Esophagus muscularis mucosa (tissue), 4 donors: ENCODE measurements at regions not wholly inside any gene's neighbourhood (a gene's known extent, or its start where the extent isn't known, plus 50 kb on each side); places are given as distances from the start of the nearest gene placed in this dataset.
A peak's percentile ranks its signal among the peaks of the same experiment; 100 is the strongest.

Source experiments
- DNase-seq: peaks from one replicate; pipeline ENCODE4 v3.0.0-alpha.2; 2017; ENCODE audit errors: extremely low spot score
- H3K27ac ChIP-seq, 4 donors: fragments of 200-600 bp; sonication (generic); replicated peaks in 1 of 4; 1 replicate in 3 of 4; 2 replicates in 1 of 4; pipeline ENCODE4 v1.5.1; 2016 to 2019; ENCODE audit warnings: mild to moderate bottlenecking in 1 of 4
- H3K27me3 ChIP-seq, 4 donors: fragments of 200-600 bp; sonication (generic); one replicate each; pipeline versions ENCODE4 v1.5.1 to v1.6.0; 2016 to 2019
- H3K36me3 ChIP-seq, 4 donors: fragments of 200-600 bp; sonication (generic); one replicate each; pipeline ENCODE4 v1.5.1; 2016 to 2019
- H3K4me1 ChIP-seq, 4 donors: fragments of 200-600 bp; sonication (generic); one replicate each; pipeline ENCODE4 v1.5.1; 2016 to 2019
- H3K4me3 ChIP-seq, 4 donors: fragments of 200-600 bp; sonication (generic); 1 replicate in 2 of 4; 2 replicates in 2 of 4; pipeline ENCODE4 v1.5.1; 2016 to 2019; ENCODE audit warnings: mild to moderate bottlenecking in 4 of 4, moderate library complexity in 1 of 4
- H3K9me3 ChIP-seq, 4 donors: fragments of 200-600 bp; sonication (generic); 1 replicate in 3 of 4; 2 replicates in 1 of 4; pipeline ENCODE4 v1.5.1; 2016 to 2019
- EP300 ChIP-seq: sonication (generic); formaldehyde crosslinking; IDR thresholded peaks from one replicate; pipeline ENCODE4 v1.6.1; 2017; ENCODE audit warnings: antibody characterized with exemption
- POLR2A ChIP-seq: fragments of 450-650 bp; IDR thresholded peaks from one replicate; pipeline ENCODE4 v1.6.1; 2017; ENCODE audit warnings: antibody characterized with exemption, moderate library complexity, mild to moderate bottlenecking, low read depth
- POLR2AphosphoS5 ChIP-seq, 2 donors: sonication (generic); formaldehyde crosslinking; IDR thresholded peaks; one replicate each; pipeline ENCODE4 v1.6.1; 2017; ENCODE audit warnings: antibody characterized with exemption in 2 of 2
- WGBS: methylation state at CpG from one replicate; pipeline ENCODE4 v1.1.5; 2018; 5-methylcytosine and 5-hydroxymethylcytosine counted together
- intact Hi-C: fragments of 100-400 bp; cut with DNase I; formaldehyde crosslinking; loops from one replicate; pipeline ENCODE4 v1.15.1; 2023
- TF ChIP-seq, protein P1 (sequence below), 3 experiments: fragments of 200-600 bp in 2 of 3; fragments of 450-650 bp in 1 of 3; sonication (generic) in 2 of 3; IDR thresholded peaks; one replicate each; pipeline ENCODE4 v1.5.1; 2017 to 2019; ENCODE audit warnings: antibody characterized with exemption in 3 of 3, mild to moderate bottlenecking in 2 of 3, moderate library complexity in 1 of 3

- Histone ChIP-seq H3K4me3 (no peak overlapping the region), H3K27ac (no peak overlapping the region), H3K36me3 (no peaks in the 10 kb centered on the region), H3K27me3 (no peaks in the 10 kb centered on the region), H3K9me3 (no peaks in the 10 kb centered on the region), H3K4me1 (peaks cover 0 to 8% (median 0%) of the 10 kb centered on the region in 4 donors)
- DNase-seq = no peak
- TF ChIP-seq EP300 (no peak), POLR2AphosphoS5 (IDR thresholded peaks at IDR 0.05) (no peak), POLR2A (no peak)
- TF ChIP-seq, protein P1, sequence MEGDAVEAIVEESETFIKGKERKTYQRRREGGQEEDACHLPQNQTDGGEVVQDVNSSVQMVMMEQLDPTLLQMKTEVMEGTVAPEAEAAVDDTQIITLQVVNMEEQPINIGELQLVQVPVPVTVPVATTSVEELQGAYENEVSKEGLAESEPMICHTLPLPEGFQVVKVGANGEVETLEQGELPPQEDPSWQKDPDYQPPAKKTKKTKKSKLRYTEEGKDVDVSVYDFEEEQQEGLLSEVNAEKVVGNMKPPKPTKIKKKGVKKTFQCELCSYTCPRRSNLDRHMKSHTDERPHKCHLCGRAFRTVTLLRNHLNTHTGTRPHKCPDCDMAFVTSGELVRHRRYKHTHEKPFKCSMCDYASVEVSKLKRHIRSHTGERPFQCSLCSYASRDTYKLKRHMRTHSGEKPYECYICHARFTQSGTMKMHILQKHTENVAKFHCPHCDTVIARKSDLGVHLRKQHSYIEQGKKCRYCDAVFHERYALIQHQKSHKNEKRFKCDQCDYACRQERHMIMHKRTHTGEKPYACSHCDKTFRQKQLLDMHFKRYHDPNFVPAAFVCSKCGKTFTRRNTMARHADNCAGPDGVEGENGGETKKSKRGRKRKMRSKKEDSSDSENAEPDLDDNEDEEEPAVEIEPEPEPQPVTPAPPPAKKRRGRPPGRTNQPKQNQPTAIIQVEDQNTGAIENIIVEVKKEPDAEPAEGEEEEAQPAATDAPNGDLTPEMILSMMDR (IDR thresholded peaks at IDR 0.05) = no peak
- intact Hi-C loops = no loop called here
- WGBS = 58% methylated on average over 3 of the region's 3 CpGs
These were observed 128.6 kb downstream of the RGPD3 start for GRCh38 chr2:106339609-106340008.

- DNase-seq = peak; percentile 86
- TF ChIP-seq, protein P1 (IDR thresholded peaks at IDR 0.05) = no peak
- TF ChIP-seq POLR2AphosphoS5 (IDR thresholded peaks at IDR 0.05) (no peak), POLR2A (no peak), EP300 (no peak)
- Histone ChIP-seq H3K4me3 (no peak overlapping the region), H3K4me1 (peaks cover 0 to 11% (median under 1%) of the 10 kb centered on the region in 4 donors), H3K36me3 (no peaks in the 10 kb centered on the region), H3K27ac (no peak overlapping the region), H3K9me3 (no peaks in the 10 kb centered on the region), H3K27me3 (no peaks in the 10 kb centered on the region)
- intact Hi-C loops = no loop called here
- WGBS = 92% methylated on average over 5 of the region's 5 CpGs
These were observed 129.1 kb downstream of the RGPD3 start for GRCh38 chr2:106339132-106339531.

DNA sequence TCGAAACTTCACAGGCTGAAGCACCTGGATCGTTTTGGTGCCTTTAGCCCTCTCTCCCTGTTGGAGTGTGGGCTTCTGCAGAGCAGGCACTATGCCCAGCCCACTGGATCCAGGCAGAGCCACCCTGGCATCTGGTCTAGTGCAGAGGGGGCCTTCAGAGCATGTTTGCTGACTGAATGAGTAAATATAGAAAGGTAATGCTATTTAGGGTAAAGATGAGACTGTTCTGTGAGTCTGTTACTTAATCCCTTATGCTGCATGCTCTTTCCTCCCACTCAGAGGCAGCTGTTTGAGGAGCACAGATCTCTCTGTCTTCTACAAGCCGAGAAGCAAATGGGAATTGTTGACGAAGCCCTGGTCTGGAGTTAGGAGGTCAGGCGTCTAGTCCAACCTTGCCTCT is 130.2 kb downstream of the RGPD3 start:
- Histone ChIP-seq H3K27me3 (no peaks in the 10 kb centered on the region), H3K27ac (no peak overlapping the region), H3K9me3 (no peaks in the 10 kb centered on the region), H3K4me1 (peaks cover 0 to 11% (median 2%) of the 10 kb centered on the region in 4 donors), H3K4me3 (no peak overlapping the region), H3K36me3 (no peaks in the 10 kb centered on the region)
- intact Hi-C loops = no loop called here
- WGBS = 98% methylated on average over 5 of the region's 5 CpGs
- TF ChIP-seq POLR2A (no peak), POLR2AphosphoS5 (IDR thresholded peaks at IDR 0.05) (no peak), EP300 (no peak)
- TF ChIP-seq, protein P1 (IDR thresholded peaks at IDR 0.05) = no peak
- DNase-seq = no peak

DNA sequence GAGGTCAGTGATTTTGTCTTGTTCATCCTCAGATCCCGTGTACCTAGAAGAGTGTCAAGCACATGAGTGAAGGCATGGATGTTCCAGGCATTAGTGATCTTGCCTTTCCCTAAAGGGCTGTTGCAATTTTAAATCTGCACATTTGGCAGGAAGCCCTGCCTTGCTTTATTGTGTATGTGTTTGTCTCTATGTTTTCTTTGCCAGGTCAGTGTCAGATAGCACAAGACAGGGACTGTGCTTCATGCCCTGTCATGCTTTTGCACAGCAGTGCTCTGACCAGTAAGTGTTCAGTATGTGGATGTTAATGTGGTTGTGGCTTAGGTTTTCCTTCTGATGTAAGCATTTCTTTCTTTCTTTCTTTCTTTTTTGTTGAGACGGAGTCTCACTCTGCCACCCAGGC is 131.5 kb downstream of the RGPD3 start:
- no peak for DNase-seq
- H3K4me3 ChIP-seq = no peak overlapping the region
- 80% methylated on average over 2 of the region's 2 CpGs for WGBS
- H3K27me3 ChIP-seq = no peaks in the 10 kb centered on the region
- no peak overlapping the region for H3K27ac ChIP-seq
- no peak for TF ChIP-seq EP300
- TF ChIP-seq POLR2AphosphoS5 (IDR thresholded peaks at IDR 0.05) = no peak
- TF ChIP-seq, protein P1 (IDR thresholded peaks at IDR 0.05) = no peak
- no peak for TF ChIP-seq POLR2A
- peaks cover 0 to 11% (median 2%) of the 10 kb centered on the region in 4 donors for H3K4me1 ChIP-seq
- intact Hi-C loops = no loop called here
- H3K9me3 ChIP-seq = no peaks in the 10 kb centered on the region
- H3K36me3 ChIP-seq = no peaks in the 10 kb centered on the region

- no peaks in the 10 kb centered on the region for H3K9me3 ChIP-seq
- intact Hi-C loops = no loop called here
- peaks cover 0 to 11% (median 2%) of the 10 kb centered on the region in 4 donors for H3K4me1 ChIP-seq
- H3K27ac ChIP-seq = no peak overlapping the region
- DNase-seq = no peak
- H3K36me3 ChIP-seq = no peaks in the 10 kb centered on the region
- H3K4me3 ChIP-seq = no peak overlapping the region
- 81% methylated on average over 4 of the region's 4 CpGs for WGBS
- TF ChIP-seq EP300 = no peak
- TF ChIP-seq, protein P1 (IDR thresholded peaks at IDR 0.05) = no peak
- TF ChIP-seq POLR2A = no peak
- no peaks in the 10 kb centered on the region for H3K27me3 ChIP-seq
These were observed 132.1 kb downstream of the RGPD3 start for GRCh38 chr2:106336108-106336507.
